ENCODE measurements at regions not wholly inside any gene's neighbourhood (a gene's known extent, or its start where the extent isn't known, plus 50 kb on each side); places are given as distances from the start of the nearest gene placed in this dataset.

- intact Hi-C loops (cut with DNase I) = no loop called here
- Histone ChIP-seq H3K9me3 (peaks cover 0 to 3% (median 3%) of the 10 kb centered on the region in 3 donors), H3K27me3 (peaks cover 0 to 13% (median 0%) of the 10 kb centered on the region in 4 donors), H3K4me3 (no peak overlapping the region), H3K36me3 (no peaks in the 10 kb centered on the region), H3K27ac (no peak overlapping the region), H3K4me1 (no peaks in the 10 kb centered on the region)
- TF ChIP-seq CTCF (IDR thresholded peaks at IDR 0.05) = no peak
- no peak for TF ChIP-seq POLR2A (IDR thresholded peaks at IDR 0.05)
- WGBS, 2 donors = 59 to 95% methylated on average over 3 of the region's 3 CpGs
- no peak for DNase-seq
Measured at GRCh38 chr15:81466741-81467140, 92.7 kb upstream of the TMC3 start.

- Histone ChIP-seq H3K4me3 (no peak overlapping the region), H3K36me3 (no peaks in the 10 kb centered on the region), H3K27ac (no peak overlapping the region), H3K9me3 (peaks cover 0 to 3% (median 0%) of the 10 kb centered on the region in 3 donors), H3K27me3 (no peaks in the 10 kb centered on the region), H3K4me1 (no peaks in the 10 kb centered on the region)
- no peak for DNase-seq
- WGBS, 2 donors = 64 to 70% methylated on average over 1 of the region's 1 CpG
- no peak for TF ChIP-seq POLR2A (IDR thresholded peaks at IDR 0.05)
- no peak for TF ChIP-seq CTCF (IDR thresholded peaks at IDR 0.05)
- intact Hi-C loops (cut with DNase I) = no loop called here
Measured at GRCh38 chr15:81454024-81454423, 80.0 kb upstream of the TMC3 start.

- TF ChIP-seq POLR2A (IDR thresholded peaks at IDR 0.05) = no peak
- H3K36me3 ChIP-seq = no peaks in the 10 kb centered on the region
- no peak for DNase-seq
- no peaks in the 10 kb centered on the region for H3K27me3 ChIP-seq
- intact Hi-C loops (cut with DNase I) = no loop called here
- H3K4me3 ChIP-seq = no peak overlapping the region
- H3K4me1 ChIP-seq = no peaks in the 10 kb centered on the region
- WGBS, 2 donors = 88% methylated on average over 1 of the region's 1 CpG
- H3K9me3 ChIP-seq = no peaks in the 10 kb centered on the region
- H3K27ac ChIP-seq = no peak overlapping the region
Measured at GRCh38 chr15:81450721-81451120, 76.7 kb upstream of the TMC3 start.

GRCh38 chr15:81449836-81450474, 75.9 kb upstream of the TMC3 start:
- no peak for DNase-seq
- Histone ChIP-seq H3K4me3 (no peak overlapping the region), H3K27me3 (no peaks in the 10 kb centered on the region), H3K9me3 (peaks cover 0 to 7% (median 0%) of the 10 kb centered on the region in 3 donors), H3K36me3 (no peaks in the 10 kb centered on the region), H3K27ac (no peak overlapping the region), H3K4me1 (no peaks in the 10 kb centered on the region)
- TF ChIP-seq POLR2A (IDR thresholded peaks at IDR 0.05) = no peak
- TF ChIP-seq CTCF (IDR thresholded peaks at IDR 0.05) = no peak
- intact Hi-C loops (cut with DNase I) = no loop called here
- WGBS, 2 donors = 41 to 43% methylated on average over 2 of the region's 2 CpGs

- DNase-seq = no peak
- no peak overlapping the region for H3K27ac ChIP-seq
- intact Hi-C loops (cut with DNase I) = no loop called here
- no peaks in the 10 kb centered on the region for H3K36me3 ChIP-seq
- H3K4me3 ChIP-seq = no peak overlapping the region
- H3K4me1 ChIP-seq = no peaks in the 10 kb centered on the region
- peaks cover 0 to 8% (median 0%) of the 10 kb centered on the region in 4 donors for H3K27me3 ChIP-seq
- H3K9me3 ChIP-seq = peaks cover 0 to 8% (median 0%) of the 10 kb centered on the region in 3 donors
- 67 to 72% methylated on average over 5 of the region's 5 CpGs for WGBS, 2 donors
- TF ChIP-seq CTCF (IDR thresholded peaks at IDR 0.05) (no peak), POLR2A (IDR thresholded peaks at IDR 0.05) (no peak)
Measured at GRCh38 chr15:81443040-81443820, 69.2 kb upstream of the TMC3 start.

Measured in esophagus squamous epithelium (tissue), 5 donors.